GM12875 (cell line): ENCODE measurements at regions not wholly inside any gene's neighbourhood (a gene's known extent, or its start where the extent isn't known, plus 50 kb on each side); places are given as distances from the start of the nearest gene placed in this dataset.

ENCODE experiments used
- H3K4me3 ChIP-seq: one replicate; pipeline ENCODE4 v1.5.1; 2011; ENCODE audit warnings: low read depth, low read length, control low read depth
- CTCF ChIP-seq: IDR thresholded peaks from 2 replicates; pipeline ENCODE4 v1.5.1; 2011; ENCODE audit warnings: low read depth, mild to moderate bottlenecking, control low read depth, inconsistent platforms, low read length, moderate library complexity, borderline replicate concordance; ENCODE audit not compliant: insufficient read depth

GRCh38 chr15:48031466-48031865 is 89.3 kb upstream of the SLC24A5 start:
- no peak for TF ChIP-seq CTCF
- H3K4me3 ChIP-seq, result no peak overlapping the region

GRCh38 chr15:48031973-48032372 is 88.8 kb upstream of the SLC24A5 start:
- no peak for TF ChIP-seq CTCF
- no peak overlapping the region for H3K4me3 ChIP-seq

GRCh38 chr15:48032911-48033310 is 87.9 kb upstream of the SLC24A5 start:
- no peak for TF ChIP-seq CTCF
- H3K4me3 ChIP-seq, result no peak overlapping the region

GRCh38 chr15:48038221-48038620 is 82.6 kb upstream of the SLC24A5 start:
- no peak for TF ChIP-seq CTCF
- H3K4me3 ChIP-seq, result no peak overlapping the region

GRCh38 chr15:48040166-48040817 is 80.5 kb upstream of the SLC24A5 start:
- no peak for TF ChIP-seq CTCF
- H3K4me3 ChIP-seq, result no peak overlapping the region

GRCh38 chr15:48041454-48041853 is 79.3 kb upstream of the SLC24A5 start:
- no peak for TF ChIP-seq CTCF
- no peak overlapping the region for H3K4me3 ChIP-seq

GRCh38 chr15:48046813-48047438 is 73.9 kb upstream of the SLC24A5 start:
- no peak overlapping the region for H3K4me3 ChIP-seq
- TF ChIP-seq CTCF, result no peak
